ENCODE measurements at regions not wholly inside any gene's neighbourhood (a gene's known extent, or its start where the extent isn't known, plus 50 kb on each side); places are given as distances from the start of the nearest gene placed in this dataset.

DNA sequence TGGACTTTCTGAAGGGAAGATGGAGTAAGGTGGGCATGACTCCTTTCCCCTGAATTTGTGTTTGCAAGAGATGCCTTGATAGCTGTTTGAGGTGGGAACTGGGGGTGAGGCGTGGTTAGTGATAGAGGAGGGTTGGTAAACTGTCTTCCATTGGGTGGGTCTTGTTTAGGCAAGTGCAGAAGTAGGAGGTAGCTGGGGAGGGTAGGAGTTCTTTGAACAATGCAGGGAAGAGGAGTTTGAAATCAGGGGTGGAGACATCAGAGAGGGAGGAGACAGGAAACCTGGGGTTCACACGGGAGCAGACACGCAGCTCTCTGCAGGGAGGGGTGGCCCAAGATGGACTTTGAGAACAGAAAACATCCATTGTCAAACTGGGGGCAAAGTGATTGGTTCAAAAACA, 267.1 kb downstream of the TSN start:
- TF ChIP-seq, protein P1, sequence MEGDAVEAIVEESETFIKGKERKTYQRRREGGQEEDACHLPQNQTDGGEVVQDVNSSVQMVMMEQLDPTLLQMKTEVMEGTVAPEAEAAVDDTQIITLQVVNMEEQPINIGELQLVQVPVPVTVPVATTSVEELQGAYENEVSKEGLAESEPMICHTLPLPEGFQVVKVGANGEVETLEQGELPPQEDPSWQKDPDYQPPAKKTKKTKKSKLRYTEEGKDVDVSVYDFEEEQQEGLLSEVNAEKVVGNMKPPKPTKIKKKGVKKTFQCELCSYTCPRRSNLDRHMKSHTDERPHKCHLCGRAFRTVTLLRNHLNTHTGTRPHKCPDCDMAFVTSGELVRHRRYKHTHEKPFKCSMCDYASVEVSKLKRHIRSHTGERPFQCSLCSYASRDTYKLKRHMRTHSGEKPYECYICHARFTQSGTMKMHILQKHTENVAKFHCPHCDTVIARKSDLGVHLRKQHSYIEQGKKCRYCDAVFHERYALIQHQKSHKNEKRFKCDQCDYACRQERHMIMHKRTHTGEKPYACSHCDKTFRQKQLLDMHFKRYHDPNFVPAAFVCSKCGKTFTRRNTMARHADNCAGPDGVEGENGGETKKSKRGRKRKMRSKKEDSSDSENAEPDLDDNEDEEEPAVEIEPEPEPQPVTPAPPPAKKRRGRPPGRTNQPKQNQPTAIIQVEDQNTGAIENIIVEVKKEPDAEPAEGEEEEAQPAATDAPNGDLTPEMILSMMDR (IDR thresholded peaks at IDR 0.05): no peak
- 65 to 79% methylated on average over 3 of the region's 3 CpGs for WGBS, 2 donors
- H3K27me3 ChIP-seq: no peaks in the 10 kb centered on the region
- intact Hi-C loops (cut with DNase I): no loop called here
- DNase-seq (no peak), FAIRE-seq (no peak), ATAC-seq (no peak)
- H3K9me3 ChIP-seq: no peaks in the 10 kb centered on the region
- no peak overlapping the region for H3K27ac ChIP-seq
- H3K4me1 ChIP-seq: peaks cover 4 to 5% (median 5%) of the 10 kb centered on the region in 3 donors
- no peak overlapping the region for H3K4me3 ChIP-seq
- H3K36me3 ChIP-seq: no peaks in the 10 kb centered on the region

DNA sequence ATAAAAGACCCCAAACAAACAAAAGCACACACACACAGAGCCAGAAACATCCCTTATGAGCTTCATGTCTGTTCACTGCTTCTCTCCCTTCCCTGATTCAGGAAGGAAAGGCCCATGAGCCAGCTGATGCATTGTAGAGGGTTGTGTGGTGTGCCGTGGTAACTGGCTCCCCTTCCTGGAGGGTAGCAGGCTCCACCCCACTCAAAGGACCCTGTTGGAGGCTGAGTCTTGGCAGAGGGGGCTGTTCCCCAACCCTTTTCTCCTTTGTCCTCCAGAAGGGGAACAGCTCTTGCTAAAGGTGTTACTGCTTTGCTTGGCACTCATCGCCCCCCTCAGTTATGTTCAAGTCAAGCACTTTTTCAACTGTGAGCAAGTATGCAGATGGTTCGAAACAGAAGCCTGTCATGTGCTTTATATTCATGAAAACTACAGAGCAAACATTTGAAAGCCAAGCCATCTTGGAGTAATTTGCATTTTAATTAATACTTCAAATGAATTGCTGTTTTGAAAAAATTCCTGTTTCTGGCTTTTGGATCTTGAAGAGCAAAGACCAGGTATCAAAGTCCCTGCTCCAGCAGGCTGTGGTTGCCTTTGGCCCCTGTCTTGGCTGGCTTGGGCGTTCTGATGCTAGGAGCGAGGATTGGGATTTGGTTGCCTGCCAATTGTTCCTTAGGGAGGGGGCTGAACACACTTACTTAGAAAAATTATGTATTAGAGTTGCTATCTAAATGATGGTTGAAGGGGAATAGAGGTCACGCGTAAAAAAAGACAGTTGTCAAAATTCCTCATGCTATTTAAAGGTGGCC, 267.8 kb downstream of the TSN start:
- Histone ChIP-seq H3K4me3 (no peak overlapping the region), H3K4me1 (peaks cover 4 to 5% (median 5%) of the 10 kb centered on the region in 3 donors), H3K9me3 (no peaks in the 10 kb centered on the region), H3K27me3 (no peaks in the 10 kb centered on the region), H3K36me3 (no peaks in the 10 kb centered on the region), H3K27ac (no peak overlapping the region)
- intact Hi-C loops (cut with DNase I): no loop called here
- TF ChIP-seq, protein P1 (IDR thresholded peaks at IDR 0.05): no peak
- ATAC-seq: no peak
- FAIRE-seq: no peak
- 65 to 71% methylated on average over 7 of the region's 7 CpGs for WGBS, 2 donors
- DNase-seq: no peak

DNA sequence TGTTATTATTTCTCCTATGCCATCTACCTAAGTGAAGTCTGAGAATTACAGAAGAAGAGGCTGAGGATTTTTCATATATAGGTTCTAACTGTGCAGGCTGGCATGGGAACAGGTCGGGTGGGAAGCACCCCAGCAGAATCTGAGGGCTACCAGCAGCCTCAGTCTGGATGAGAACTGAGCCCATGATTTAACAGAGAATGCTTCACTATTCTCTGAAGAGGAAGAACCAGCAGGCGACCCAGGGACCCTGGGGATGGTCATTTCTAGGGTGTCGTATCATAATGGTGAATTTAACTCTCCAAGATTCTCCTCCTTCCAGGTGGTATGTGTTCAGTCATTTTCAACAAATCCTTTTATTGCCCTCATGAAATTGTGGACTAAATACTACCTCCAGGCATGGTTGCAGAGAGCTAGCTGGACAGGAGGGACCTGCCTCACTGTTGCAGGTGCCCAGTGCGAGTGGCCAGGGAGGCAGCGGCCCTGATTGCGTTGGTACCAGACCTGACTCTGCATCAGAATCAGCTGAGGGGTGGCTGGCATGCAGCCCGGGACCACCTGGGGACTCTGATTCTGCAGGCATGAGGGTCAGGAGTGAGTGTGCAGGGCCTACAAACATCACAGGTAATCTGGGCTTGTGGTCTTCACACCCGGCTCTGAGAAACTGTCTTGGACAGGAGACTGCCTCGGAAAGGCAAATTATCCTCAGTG, 272.2 kb downstream of the TSN start:
- H3K27ac ChIP-seq: no peak overlapping the region
- no peaks in the 10 kb centered on the region for H3K27me3 ChIP-seq
- intact Hi-C loops (cut with DNase I): no loop called here
- H3K36me3 ChIP-seq: no peaks in the 10 kb centered on the region
- TF ChIP-seq, protein P1 (IDR thresholded peaks at IDR 0.05): no peak
- no peak for FAIRE-seq
- no peak for DNase-seq
- H3K4me3 ChIP-seq: no peak overlapping the region
- no peak for ATAC-seq
- no peaks in the 10 kb centered on the region for H3K4me1 ChIP-seq
- H3K9me3 ChIP-seq: no peaks in the 10 kb centered on the region
- 75 to 87% methylated on average over 9 of the region's 9 CpGs for WGBS, 2 donors

DNA sequence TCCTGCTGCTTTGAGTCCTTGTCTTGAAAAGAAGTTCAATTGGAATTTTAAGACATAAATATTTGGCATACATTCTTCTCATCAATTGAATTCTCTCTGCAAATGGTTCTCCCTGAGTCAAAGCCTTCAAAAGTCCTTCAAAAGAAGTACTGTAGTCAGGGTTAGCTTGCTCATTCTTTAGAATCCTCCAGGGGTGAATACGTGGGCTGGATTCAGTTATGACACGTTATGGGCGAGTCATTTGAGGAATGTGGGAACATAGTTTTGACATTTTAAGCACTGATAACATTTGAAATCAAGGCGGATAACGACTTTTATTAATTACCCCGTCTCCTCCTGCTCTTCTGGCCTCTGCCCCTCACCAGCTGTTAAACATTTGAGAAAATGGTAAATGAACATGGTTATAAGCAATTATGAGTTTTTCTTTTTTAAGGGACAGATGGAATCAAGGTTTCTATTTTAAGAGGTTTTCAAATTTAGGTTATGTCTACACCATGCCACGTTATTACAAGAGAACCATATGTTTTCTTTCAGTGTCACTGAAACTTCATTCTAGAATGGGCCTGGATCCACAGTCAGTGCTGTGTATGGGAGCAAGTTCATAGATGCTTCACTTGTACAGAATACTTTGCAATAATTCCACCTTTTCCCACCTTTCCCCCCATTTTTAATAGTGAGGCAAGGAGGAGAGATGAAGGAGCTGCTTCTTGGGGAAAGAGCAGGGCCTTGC, 273.1 kb downstream of the TSN start:
- WGBS, 2 donors: 38 to 51% methylated on average over 7 of the region's 7 CpGs
- TF ChIP-seq, protein P1 (IDR thresholded peaks at IDR 0.05): no peak
- H3K36me3 ChIP-seq: no peaks in the 10 kb centered on the region
- no peak overlapping the region for H3K27ac ChIP-seq
- FAIRE-seq (no peak), DNase-seq (no peak), ATAC-seq (peak in 2 of 4 donors; percentile 38 to 40)
- intact Hi-C loops (cut with DNase I): no loop called here
- H3K4me1 ChIP-seq: no peaks in the 10 kb centered on the region
- H3K27me3 ChIP-seq: no peaks in the 10 kb centered on the region
- no peaks in the 10 kb centered on the region for H3K9me3 ChIP-seq
- no peak overlapping the region for H3K4me3 ChIP-seq
